HL-60 (cell line): ENCODE measurements at regions not wholly inside any gene's neighbourhood (a gene's known extent, or its start where the extent isn't known, plus 50 kb on each side); places are given as distances from the start of the nearest gene placed in this dataset.

Experiments used
- DNase-seq, 2 experiments: peaks; one replicate each; pipeline ENCODE4 v3.0.0-alpha.2; 2010 to 2020; ENCODE audit warnings: low read depth in 1 of 2, low spot score in 1 of 2
- H3K27ac ChIP-seq: fragments of 250-450 bp; sonication (Bioruptor Pico); replicated peaks from 2 replicates; pipeline ENCODE4 v1.5.1; 2020; ENCODE audit warnings: mild to moderate bottlenecking, moderate library complexity
- H3K27me3 ChIP-seq: fragments of 250-450 bp; sonication (Bioruptor Pico); 2 replicates; pipeline ENCODE4 v1.5.1; 2021; ENCODE audit warnings: mild to moderate bottlenecking, moderate library complexity; ENCODE audit not compliant: insufficient read depth, poor library complexity, severe bottlenecking
- H3K4me3 ChIP-seq: replicated peaks from 2 replicates; pipeline ENCODE4 v1.5.1; 2011; ENCODE audit warnings: mild to moderate bottlenecking, control low read depth, low read length; ENCODE audit not compliant: insufficient read depth
- CTCF ChIP-seq: IDR thresholded peaks from one replicate; pipeline ENCODE4 v1.5.1; 2011; ENCODE audit warnings: low read length, control low read depth, inconsistent platforms; ENCODE audit not compliant: insufficient read depth
- GABPA ChIP-seq: IDR thresholded peaks from 2 replicates; pipeline ENCODE4 v1.6.1; 2012; ENCODE audit warnings: low read depth
- POLR2AphosphoS5 ChIP-seq: IDR thresholded peaks from 2 replicates; pipeline ENCODE4 v1.6.1; 2012; ENCODE audit warnings: low read depth
- REST ChIP-seq: IDR thresholded peaks from 2 replicates; pipeline ENCODE4 v1.6.1; 2012; ENCODE audit warnings: low read depth; ENCODE audit not compliant: insufficient replicate concordance
- SPI1 ChIP-seq: IDR thresholded peaks from 2 replicates; pipeline ENCODE4 v1.6.1; 2012; ENCODE audit warnings: low read depth, mild to moderate bottlenecking, borderline replicate concordance

GRCh38 chr21:24323536-24323935 is 1283.7 kb downstream of the MRPL39 start:
- Histone ChIP-seq H3K27me3 (no peaks in the 10 kb centered on the region), H3K4me3 (no peak overlapping the region), H3K27ac (no peak overlapping the region)
- DNase-seq: no peak
- TF ChIP-seq GABPA (no peak), CTCF (no peak), POLR2AphosphoS5 (no peak), SPI1 (no peak), REST (no peak)

GRCh38 chr21:24316277-24316922 is 1290.9 kb downstream of the MRPL39 start:
- TF ChIP-seq SPI1: no peak
- no peak for TF ChIP-seq REST
- no peak for TF ChIP-seq CTCF
- TF ChIP-seq POLR2AphosphoS5: no peak
- TF ChIP-seq GABPA: no peak
- Histone ChIP-seq H3K27me3 (no peaks in the 10 kb centered on the region), H3K4me3 (no peak overlapping the region), H3K27ac (no peak overlapping the region)
- no peak for DNase-seq

- TF ChIP-seq GABPA (no peak), REST (no peak), SPI1 (no peak), POLR2AphosphoS5 (no peak), CTCF (no peak)
- no peak overlapping the region for H3K4me3 ChIP-seq
- no peak overlapping the region for H3K27ac ChIP-seq
- no peaks in the 10 kb centered on the region for H3K27me3 ChIP-seq
- DNase-seq: no peak
These were observed 1296.5 kb downstream of the MRPL39 start for GRCh38 chr21:24310788-24311187.
